GM18519 (cell line): ENCODE measurements at regions not wholly inside any gene's neighbourhood (a gene's known extent, or its start where the extent isn't known, plus 50 kb on each side); places are given as distances from the start of the nearest gene placed in this dataset.
"Not testable (repeated sequence)": the region's sequence is repeated elsewhere in the genome, so short reads cannot be mapped to it uniquely, and the experiment has no call there.

ENCODE experiments used
- ATAC-seq: cut with Tn5 transposase; IDR thresholded peaks from one replicate; pipeline ENCODE4 v1.9.1; 2021; ENCODE audit warnings: mild to moderate bottlenecking, moderate library complexity; ENCODE audit not compliant: unreplicated experiment, low FRiP score

DNA sequence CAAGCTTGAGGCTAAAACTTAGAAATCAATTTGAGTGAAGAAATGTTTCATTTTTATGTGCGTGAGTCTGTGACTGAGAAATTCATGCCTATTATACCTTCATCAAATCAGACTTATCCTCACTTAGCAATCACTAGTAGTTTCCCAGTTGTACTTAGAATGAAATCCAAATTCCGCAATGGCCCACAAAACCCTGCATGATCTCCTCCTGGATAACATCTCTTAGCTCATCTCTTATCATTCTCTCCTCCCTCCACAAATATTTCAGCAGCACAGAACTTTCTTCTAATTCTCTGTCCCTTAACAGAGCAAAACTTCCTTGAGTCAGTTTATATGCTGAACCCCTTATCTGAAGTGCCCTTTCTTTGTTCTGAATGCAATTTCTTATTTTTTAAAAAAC lies 198.8 kb upstream of the TGFBR2 start:
- no peak for ATAC-seq

DNA sequence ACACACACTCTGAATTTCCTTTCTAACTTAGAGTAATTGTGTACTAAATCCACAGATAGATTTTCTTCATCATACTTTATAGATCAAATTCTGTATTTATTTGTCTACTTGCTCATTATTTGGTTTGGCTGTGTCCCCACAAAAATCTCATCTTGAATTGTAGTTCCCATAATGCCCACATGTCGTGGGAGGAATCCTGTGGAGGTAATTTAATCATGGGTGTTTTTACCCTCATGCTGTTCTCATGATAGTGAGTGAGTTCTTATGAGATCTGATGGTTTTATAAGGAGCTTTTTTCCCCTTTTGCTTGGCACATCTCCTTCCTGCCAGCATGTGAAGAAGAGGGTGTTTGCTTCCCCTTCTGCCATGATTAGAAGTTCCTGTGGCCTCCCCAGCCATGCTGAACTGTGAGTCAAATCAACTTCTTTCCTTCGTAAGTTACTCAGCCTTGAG lies 198.3 kb upstream of the TGFBR2 start:
- ATAC-seq: no peak

DNA sequence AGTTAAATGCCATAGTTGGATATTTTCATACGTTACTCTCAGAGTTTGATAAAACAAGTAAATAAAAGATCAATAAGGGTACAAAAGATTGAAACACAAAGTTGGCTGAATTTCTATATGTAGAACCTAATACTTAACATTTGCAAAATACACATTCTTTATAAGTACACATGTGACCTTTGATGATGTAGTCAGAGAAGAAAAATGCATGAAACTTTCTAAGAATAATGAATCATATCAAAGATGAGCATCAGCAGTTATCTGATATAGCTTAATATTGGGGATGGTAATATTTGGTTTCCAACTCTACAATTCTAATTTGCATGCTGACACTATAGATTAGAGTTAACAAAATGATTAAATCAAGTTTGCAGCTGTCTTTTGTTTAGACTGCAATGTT lies 188.0 kb upstream of the TGFBR2 start:
- ATAC-seq: no peak

DNA sequence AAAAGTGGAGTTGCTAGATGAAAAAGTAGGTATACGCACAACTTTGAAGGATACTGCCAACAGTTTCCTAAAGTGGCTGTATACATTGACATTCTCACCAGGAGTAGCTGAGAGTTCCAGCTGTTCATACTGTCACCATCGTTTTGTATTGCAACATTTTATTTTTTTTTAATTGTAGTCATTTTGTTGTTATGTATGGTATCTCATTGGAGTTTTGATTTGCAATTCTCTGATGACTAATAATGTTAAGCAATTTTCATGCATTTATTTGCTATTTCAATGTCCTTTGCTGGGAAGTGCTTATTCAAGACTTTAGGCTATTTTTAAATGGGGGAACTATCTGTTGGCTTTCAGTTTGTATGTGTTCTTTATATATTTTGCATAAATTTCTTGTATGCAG lies 185.1 kb upstream of the TGFBR2 start:
- no peak for ATAC-seq

DNA sequence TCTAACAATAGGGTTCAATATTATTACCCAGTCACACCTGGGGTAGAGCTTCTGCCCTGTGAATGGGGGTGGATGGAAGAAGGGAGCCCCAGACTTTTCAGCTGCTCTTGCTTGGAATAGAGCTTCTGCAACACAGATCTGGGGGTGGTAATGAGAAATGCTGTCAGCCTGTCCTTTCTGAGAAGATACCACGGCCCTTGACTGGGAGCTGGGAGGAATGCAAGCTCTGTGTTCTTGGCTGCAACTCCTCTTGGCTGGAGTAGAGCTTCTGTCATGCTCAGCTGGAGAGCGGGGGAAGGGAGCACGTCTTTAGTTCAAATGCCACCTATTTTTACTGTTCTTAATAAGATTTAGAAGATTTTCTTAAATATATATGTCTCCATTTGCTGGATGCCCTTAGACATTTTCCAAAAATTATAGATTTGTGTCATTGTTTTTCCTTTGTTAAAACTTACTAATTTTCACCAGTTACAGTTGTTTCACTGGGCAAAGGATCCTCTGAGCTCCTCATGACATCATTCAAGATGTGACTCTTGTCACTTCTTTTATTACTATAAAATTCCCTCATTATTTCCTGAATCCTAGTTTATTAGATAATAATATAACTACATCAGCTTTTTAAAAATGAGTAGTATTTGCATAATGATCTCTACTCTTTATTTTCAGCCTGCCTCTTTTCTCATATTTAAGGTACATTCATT lies 180.0 kb upstream of the TGFBR2 start:
- no peak for ATAC-seq

DNA sequence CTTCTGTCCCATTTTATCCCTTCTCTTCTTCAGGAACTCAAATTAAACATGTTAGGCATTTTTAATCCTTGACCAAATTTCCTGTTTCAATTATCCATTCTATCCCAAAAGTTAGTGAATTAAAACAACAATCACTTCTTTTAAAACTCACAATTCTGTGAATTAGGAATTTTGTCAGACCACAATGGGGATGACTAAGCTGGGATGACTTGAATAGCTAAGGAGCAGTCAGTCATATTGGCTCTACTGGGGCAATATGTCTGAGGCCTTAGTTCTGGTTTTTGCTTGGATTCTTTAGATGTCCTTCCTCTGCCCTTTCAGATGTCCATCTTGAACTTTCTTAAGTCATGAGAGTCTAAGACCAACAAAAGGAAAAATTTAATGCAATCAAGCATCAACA lies 178.2 kb upstream of the TGFBR2 start:
- ATAC-seq: no peak

DNA sequence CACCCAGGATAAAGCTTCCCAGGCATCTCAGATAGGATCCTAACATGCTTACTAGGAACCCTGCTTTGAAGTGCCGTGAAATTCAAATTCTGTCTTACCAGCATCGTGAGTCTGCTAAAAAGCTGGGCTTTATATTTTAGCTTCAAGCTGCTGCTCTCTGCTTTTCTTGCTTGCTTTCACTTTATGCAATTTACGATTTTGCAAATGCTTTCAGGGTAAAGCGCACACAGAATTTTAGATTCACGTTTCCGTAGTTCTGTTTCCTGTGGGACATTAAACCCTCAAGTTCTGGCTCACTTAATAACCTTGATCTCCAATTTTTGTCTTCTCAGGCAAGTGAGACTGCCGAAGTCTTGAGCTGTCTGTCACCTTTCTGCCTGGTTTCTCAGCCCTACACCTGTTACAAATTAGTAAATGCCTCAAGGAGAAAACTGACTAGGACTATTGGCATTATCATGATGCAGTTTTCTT lies 170.5 kb upstream of the TGFBR2 start:
- ATAC-seq: no peak

DNA sequence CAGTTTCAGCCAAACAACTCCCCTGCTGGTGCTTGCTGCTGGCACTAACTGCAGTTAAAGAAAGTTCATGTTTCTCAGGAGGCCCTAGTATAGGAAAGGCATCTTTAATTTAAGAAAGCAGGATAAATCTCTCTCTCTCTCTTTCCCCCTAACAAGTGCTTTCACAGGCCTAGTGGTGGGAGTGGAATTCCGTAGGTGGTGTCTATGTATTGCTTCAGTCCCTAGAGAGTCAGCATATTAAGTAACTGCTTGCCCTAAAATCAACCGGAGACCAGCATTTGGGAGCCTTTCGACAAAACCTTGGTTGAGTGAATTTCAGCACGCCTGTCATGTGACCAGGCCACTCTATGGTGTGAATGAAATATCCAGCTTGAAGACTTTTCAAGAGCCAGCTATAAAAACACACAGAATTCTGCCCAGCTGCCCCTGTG lies 169.2 kb upstream of the TGFBR2 start:
- no peak for ATAC-seq

DNA sequence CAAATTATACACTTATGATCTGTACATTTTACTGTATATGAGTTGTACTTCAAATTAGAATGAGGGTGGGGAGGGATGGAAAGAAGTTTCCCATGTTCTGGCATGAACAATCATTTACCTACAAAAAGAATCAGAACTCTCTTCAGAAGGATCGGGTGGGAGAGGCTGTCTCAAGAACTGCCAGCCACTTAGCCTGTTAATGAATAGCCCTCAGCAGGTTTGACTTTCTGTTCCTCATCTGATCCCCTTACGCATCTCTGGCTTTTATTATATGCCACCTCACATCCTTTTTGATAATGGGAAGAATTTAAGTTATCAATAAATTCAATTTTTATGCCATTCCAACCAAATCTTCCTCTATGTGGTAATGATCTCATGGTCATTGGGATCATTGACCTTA lies 168.3 kb upstream of the TGFBR2 start:
- no peak for ATAC-seq

DNA sequence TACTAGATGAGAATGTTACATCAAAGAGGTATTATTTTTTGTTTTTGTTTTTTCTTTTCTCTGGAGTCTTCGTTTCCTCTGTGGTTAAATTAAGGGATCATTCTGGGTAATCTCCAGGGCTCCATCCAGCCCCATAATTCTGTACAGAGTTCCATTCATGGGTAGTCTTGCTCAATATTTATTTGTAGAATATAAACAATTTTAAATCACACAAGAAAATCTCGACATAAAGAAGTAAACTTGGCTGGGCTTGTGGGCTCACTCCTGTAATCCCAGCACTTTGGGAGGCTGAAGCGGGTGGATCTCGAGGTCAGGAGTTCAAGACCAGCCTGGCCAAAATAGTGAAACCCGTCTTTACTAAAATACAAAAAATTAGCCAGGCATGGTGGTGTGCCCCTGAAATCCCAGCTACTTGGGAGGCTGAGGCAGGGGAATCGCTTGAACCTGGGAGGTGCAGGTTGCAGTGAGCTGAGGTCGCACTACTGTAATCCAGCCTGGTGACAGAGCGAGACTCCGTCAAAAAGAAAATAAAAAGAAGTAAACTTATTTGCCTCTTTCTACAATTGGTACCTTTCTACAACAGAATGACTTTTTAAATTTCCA lies 166.8 kb upstream of the TGFBR2 start:
- ATAC-seq: no peak

DNA sequence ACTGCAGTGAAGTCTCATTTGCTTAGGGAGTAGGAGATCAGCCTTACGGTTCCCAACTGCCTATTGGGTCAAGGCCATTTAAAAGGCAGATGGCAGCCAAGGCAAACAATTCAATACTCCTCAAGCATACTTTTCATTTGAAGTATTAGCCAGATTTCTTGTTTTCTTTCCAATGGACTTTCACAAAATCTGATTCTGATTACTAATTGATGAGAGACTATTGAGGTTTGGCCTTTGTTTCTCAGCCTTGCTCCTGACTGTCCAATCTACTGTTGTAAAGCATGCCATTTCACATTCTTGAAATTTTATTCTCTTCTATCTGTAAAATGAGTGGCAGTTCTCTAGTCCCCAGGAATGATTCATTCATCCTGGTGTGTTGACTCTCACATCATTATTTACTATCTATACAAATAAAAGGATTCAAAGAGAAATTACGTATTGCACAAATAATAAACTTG lies 166.2 kb upstream of the TGFBR2 start:
- ATAC-seq: no peak

DNA sequence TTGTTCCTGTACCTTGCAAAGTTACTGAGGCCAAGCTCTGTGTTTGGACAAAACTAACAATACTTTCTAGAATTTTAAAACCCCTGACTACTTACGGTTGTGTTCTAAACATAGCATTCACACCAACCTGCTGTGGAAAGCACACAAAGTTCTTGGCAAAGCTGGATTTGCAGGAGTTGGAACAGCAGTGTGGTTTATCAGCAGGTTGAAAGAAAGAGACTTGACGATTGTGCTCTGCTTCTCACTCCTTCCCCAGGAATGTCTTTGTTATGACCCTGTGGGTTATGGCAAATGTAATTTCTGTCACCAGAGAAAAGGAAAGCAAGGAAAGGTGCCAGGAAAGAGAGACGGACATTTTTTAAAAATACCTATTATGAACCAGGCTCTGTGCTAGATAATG lies 165.5 kb upstream of the TGFBR2 start:
- no peak for ATAC-seq

DNA sequence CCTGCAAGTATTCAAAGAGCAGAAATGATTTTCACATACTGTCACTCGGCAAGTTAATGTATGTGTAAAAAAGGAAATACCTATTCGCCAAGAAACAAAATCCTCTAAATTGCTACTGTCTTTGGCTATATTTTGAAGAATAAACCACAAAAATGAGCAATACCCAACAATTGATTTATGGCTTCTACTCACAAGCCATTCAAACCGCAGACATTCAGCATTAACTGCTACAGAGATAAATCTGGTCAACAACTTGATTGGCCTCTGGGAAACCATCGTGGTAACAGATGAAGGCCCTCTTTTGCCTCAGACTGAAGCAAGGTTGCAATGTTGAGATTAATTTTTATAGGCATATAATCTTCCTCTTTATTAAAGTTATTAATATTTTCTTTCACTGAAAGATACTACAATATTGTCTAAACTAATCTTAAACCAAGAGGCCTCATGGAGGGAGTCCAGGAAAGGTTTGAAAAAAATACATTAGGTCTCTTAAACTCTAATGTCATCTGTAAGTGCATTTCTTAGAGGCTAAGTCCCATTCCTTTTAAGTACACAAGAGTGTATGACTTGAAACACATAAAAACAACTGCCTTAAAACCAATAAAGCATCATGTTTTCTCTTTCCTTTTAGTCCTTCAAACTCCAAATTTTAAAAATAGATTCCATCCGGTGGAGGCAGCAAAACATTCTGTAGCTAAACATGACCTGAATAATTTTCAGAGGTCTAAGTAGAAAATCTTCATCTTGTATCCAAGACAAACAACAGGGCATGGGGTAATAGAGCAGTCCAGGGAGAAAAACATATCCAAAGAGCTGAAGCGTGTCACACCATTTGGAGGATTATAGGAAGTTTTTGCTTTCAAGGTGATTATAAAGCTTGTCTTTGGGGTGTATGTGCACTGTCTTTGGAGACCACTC lies 162.4 kb upstream of the TGFBR2 start:
- ATAC-seq: no peak

DNA sequence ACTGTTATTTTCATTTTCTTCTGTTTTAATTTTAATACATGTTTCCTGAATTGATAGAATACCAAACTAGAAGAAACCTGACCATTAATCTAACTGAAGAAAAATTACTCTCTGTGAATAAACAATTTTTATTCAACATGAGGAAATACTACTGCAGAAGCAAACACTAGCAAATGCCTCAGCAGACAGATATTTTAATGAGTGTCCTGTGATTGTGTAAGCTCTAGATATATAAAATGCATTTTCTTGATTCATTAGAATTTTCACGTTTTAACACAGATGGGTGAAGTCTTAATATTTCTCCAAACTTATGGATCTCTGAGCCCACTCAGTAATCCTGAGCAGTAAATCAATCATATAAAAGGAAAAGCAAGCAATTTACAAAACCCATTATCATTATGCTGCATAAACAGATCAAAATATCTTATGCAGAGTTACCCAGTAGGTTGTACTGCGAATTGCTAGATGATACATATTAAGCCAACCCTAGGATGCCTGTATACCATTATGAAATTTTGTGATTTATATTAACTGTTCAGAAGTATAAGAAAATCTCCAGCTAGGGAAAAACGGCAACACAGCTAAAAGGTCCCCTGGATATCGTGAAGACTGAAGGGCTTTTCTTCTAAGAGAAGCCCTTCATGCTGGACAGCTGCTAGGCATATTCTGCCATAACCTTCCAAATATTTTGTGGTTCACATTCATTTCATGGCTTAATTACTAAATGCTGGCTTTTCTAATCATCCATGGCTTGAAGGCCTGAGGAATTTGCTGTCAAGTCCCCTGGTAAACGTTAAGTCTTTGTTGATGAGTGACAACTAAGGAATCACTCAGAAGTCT lies 157.7 kb upstream of the TGFBR2 start:
- ATAC-seq: no peak

DNA sequence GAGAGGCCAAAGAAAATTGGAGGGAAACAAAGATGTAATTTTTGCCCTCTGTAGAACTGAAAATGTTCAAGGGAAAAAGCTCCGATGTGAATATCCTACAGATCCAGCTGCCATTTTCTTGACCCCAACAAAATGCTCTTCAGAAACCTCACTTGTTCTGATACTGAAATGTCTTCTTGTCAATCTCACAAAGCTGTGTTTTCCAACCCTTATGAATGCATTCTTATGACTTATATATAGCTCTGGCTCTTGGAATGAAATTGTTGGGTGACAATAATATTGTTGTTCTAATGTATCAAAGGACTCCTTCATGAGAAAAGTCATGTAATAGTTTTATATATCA lies 157.1 kb upstream of the TGFBR2 start:
- no peak for ATAC-seq

DNA sequence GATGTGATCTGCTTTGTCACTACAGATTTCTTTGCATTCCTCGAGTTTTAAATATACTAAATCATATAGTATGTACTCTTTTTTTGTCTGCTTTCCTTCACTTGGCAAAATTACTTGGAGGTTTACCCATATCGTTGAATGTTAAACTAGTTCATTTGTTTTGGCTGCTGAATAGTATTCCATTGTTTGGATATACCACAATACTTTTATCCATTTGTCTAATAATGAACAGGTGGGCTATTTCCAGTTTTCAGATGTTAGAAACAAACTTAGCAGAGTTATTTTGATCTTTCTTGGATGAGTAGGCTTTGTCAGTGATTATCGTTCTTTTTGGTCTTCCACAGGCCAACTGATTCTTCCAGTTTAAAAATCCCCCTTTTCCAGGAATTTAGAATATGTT lies 154.0 kb upstream of the TGFBR2 start:
- ATAC-seq: no peak

DNA sequence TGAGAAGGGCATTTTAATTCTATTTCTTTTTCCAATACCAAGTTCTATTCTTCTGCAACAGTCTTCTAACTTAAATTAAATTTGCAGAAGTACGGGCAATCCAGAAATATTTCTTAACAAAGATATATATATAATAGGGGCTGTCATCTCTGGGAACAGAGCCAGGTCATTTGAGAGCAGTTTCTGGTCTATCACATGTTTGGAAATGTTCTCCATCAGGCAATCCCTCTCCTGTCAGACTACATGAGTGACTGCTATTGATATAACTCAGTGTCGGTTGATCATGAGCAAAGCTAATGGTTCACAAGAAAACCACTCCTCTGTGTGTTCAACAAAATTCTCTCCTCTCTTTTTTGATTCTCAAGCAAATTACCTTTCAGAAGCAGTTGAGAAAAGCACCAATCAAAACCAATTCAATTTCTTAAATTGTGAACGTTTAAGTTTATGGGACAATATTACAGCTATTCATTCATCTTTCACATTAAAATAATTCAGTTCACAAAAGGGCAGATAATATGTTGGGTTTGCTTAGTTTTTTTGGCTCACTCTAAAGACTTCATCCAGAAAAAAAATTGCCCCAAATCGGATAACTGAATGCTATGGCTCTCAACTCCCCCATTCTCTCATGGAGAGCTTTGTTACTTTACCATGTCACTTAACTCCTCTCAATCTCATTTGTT lies 152.9 kb upstream of the TGFBR2 start:
- no peak for ATAC-seq

DNA sequence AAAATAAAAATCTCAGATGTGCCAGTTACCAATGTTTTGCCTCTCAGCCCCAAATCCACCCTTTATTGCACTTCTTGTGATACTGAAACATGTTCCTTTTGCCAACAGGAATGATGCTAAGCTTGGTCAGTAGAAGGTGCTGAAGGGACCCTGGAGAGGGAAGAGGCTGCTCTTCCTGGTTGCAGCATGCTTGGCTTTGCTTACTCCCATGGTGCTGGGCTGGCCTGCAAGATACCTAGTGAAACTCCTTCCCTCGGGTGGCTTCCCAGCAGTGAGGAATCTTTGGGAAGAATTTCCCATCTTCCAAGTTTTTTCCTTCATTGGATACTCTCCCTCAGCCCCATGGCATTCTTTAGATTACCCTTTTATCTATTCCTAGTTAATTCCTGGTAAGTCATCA lies 151.8 kb upstream of the TGFBR2 start:
- ATAC-seq: no peak

DNA sequence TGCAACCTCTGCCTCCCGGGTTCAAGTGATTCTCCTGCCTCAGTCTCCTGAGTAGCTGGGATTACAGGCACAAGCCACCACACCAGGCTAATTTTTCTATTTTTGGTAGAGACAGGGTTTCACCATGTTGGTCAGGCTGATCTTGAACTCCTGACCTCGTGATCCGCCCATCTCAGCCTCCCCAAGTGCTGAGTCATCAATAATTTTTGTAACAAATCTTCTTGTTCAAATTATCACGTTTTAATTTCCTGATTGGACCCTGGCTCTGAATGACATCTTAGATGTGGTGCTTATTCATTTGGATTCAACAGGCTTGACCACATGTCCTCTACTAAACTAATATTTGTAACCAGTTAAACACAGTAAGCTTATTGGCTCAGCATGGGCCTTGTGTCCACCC lies 151.3 kb upstream of the TGFBR2 start:
- not testable (repeated sequence) for ATAC-seq

DNA sequence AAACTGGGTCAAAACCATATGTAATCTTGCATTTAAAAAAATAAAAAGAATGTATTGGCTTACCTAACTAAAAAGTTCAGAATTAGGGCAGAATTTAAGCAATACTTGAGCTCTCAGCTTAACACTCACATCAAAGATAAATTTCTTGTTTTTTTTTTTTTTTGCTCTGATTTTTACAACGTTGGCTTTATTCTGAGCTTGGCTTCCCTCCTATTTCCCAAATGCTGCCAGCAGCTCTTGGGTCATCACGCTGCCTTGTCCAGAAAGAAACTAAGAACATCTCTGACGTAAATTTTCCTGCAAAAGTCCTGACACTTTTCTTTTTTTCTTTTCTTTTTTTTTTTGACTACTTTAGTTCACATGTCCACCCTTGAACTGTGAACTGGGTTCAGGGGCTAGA lies 150.6 kb upstream of the TGFBR2 start:
- no peak for ATAC-seq
